Neural progenitor cell (in vitro differentiated cells): ENCODE measurements at regions not wholly inside any gene's neighbourhood (a gene's known extent, or its start where the extent isn't known, plus 50 kb on each side); places are given as distances from the start of the nearest gene placed in this dataset.

Experiments used
- DNase-seq: peaks from one replicate; pipeline ENCODE4 v3.0.0-alpha.2; 2016; ENCODE audit warnings: low spot score
- H2AFZ ChIP-seq: fragments of 200-600 bp; sonication (generic); replicated peaks from 2 replicates; pipeline ENCODE4 v1.6.1; 2016; ENCODE audit warnings: antibody characterized with exemption
- H3F3A ChIP-seq: fragments of 200-600 bp; sonication (generic); 2 replicates; pipeline ENCODE4 v1.6.1; 2016; ENCODE audit warnings: antibody characterized with exemption, low read depth
- H3K27ac ChIP-seq: fragments of 200-600 bp; sonication (generic); 2 replicates; pipeline ENCODE4 v1.5.1; 2016; ENCODE audit warnings: mild to moderate bottlenecking
- H3K27me3 ChIP-seq: fragments of 200-600 bp; sonication (generic); 2 replicates; pipeline ENCODE4 v1.6.1; 2016; ENCODE audit warnings: mild to moderate bottlenecking, moderate library complexity
- H3K36me3 ChIP-seq: fragments of 200-600 bp; sonication (generic); 2 replicates; pipeline ENCODE4 v1.5.1; 2016
- H3K4me1 ChIP-seq: fragments of 200-600 bp; sonication (generic); 2 replicates; pipeline ENCODE4 v1.6.1; 2016; ENCODE audit warnings: mixed run types
- H3K4me2 ChIP-seq: fragments of 200-600 bp; sonication (generic); 2 replicates; pipeline ENCODE4 v1.6.1; 2016
- H3K4me3 ChIP-seq: fragments of 200-600 bp; sonication (generic); 2 replicates; pipeline ENCODE4 v1.5.1; 2016
- H3K79me2 ChIP-seq: fragments of 200-600 bp; sonication (generic); 2 replicates; pipeline ENCODE4 v1.6.1; 2016; ENCODE audit warnings: low read depth
- H3K9ac ChIP-seq: fragments of 200-600 bp; sonication (generic); 2 replicates; pipeline ENCODE4 v1.6.1; 2016
- H3K9me3 ChIP-seq: fragments of 200-600 bp; sonication (generic); 2 replicates; pipeline ENCODE4 v1.5.1; 2016; ENCODE audit warnings: low read depth
- H4K20me1 ChIP-seq: fragments of 200-600 bp; sonication (generic); 2 replicates; pipeline ENCODE4 v1.6.1; 2016; ENCODE audit warnings: low read depth
- H3K27ac Mint-ChIP-seq: 3 replicates; pipeline ENCODE4 v1.8.0; 2021; ENCODE audit warnings: mixed read lengths
- H3K27me3 Mint-ChIP-seq: 2 replicates; pipeline ENCODE4 v1.8.0; 2022; ENCODE audit warnings: low read depth, mild to moderate bottlenecking, inconsistent platforms, moderate library complexity, mixed read lengths; ENCODE audit not compliant: insufficient read depth
- H3K36me3 Mint-ChIP-seq: 3 replicates; pipeline ENCODE4 v1.8.0; 2021; ENCODE audit warnings: mixed read lengths
- H3K4me1 Mint-ChIP-seq: 3 replicates; pipeline ENCODE4 v1.8.0; 2021; ENCODE audit warnings: mixed read lengths
- H3K4me3 Mint-ChIP-seq: 3 replicates; pipeline ENCODE4 v1.8.0; 2021; ENCODE audit warnings: mild to moderate bottlenecking, moderate library complexity, mixed read lengths
- H3K9me3 Mint-ChIP-seq: 3 replicates; pipeline ENCODE4 v1.8.0; 2020; ENCODE audit warnings: mixed read lengths
- EZH2 ChIP-seq: fragments of 200-600 bp; sonication (generic); IDR thresholded peaks from 2 replicates; pipeline ENCODE4 v1.6.1; 2017; ENCODE audit warnings: antibody characterized with exemption, mild to moderate bottlenecking, moderate library complexity
- EZH2phosphoT487 ChIP-seq: fragments of 200-600 bp; sonication (generic); IDR thresholded peaks from 2 replicates; pipeline ENCODE4 v1.6.1; 2017; ENCODE audit warnings: antibody characterized with exemption
- TF ChIP-seq, protein P1 (sequence below): fragments of 200-600 bp; sonication (generic); IDR thresholded peaks from 2 replicates; pipeline ENCODE4 v1.5.1; 2017; ENCODE audit warnings: antibody characterized with exemption, mild to moderate bottlenecking

DNA sequence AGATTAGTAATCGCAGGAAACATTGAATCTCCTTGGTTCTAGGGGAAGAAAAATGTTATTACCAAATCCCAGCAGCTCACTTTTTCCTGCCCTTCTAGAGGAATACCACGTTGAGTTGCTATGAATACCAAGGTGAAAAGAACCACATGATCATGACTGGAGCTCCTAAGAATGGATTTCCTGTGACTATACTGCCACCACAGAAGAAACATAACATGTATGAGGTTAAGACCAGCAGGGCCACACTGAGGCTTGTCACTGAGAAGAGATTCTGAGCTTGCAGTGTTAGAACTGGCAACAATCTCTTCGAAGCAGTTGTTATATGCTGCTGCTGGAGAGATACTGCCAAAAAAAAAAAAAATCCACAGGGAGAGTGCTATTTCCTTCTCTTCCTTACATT lies 1235.3 kb downstream of the FSTL5 start:
- H3K27ac ChIP-seq, result no peak overlapping the region
- no peaks in the 10 kb centered on the region for H3F3A ChIP-seq
- no peaks in the 10 kb centered on the region for H3K4me1 Mint-ChIP-seq
- no peak overlapping the region for H3K4me3 Mint-ChIP-seq
- no peak overlapping the region for H3K9ac ChIP-seq
- TF ChIP-seq, protein P1, sequence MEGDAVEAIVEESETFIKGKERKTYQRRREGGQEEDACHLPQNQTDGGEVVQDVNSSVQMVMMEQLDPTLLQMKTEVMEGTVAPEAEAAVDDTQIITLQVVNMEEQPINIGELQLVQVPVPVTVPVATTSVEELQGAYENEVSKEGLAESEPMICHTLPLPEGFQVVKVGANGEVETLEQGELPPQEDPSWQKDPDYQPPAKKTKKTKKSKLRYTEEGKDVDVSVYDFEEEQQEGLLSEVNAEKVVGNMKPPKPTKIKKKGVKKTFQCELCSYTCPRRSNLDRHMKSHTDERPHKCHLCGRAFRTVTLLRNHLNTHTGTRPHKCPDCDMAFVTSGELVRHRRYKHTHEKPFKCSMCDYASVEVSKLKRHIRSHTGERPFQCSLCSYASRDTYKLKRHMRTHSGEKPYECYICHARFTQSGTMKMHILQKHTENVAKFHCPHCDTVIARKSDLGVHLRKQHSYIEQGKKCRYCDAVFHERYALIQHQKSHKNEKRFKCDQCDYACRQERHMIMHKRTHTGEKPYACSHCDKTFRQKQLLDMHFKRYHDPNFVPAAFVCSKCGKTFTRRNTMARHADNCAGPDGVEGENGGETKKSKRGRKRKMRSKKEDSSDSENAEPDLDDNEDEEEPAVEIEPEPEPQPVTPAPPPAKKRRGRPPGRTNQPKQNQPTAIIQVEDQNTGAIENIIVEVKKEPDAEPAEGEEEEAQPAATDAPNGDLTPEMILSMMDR, result no peak
- TF ChIP-seq EZH2 (no peak), EZH2phosphoT487 (no peak)
- H3K9me3 ChIP-seq, result no peaks in the 10 kb centered on the region
- DNase-seq, result no peak
- no peaks in the 10 kb centered on the region for H3K27me3 ChIP-seq
- no peak overlapping the region for H2AFZ ChIP-seq
- no peaks in the 10 kb centered on the region for H3K27me3 Mint-ChIP-seq
- H3K79me2 ChIP-seq, result no peaks in the 10 kb centered on the region
- H3K4me2 ChIP-seq, result no peak overlapping the region
- H3K36me3 ChIP-seq, result no peaks in the 10 kb centered on the region
- no peak overlapping the region for H3K27ac Mint-ChIP-seq
- no peaks in the 10 kb centered on the region for H3K36me3 Mint-ChIP-seq
- H3K4me1 ChIP-seq, result no peaks in the 10 kb centered on the region
- H3K4me3 ChIP-seq, result no peak overlapping the region
- no peaks in the 10 kb centered on the region for H4K20me1 ChIP-seq
- no peaks in the 10 kb centered on the region for H3K9me3 Mint-ChIP-seq

DNA sequence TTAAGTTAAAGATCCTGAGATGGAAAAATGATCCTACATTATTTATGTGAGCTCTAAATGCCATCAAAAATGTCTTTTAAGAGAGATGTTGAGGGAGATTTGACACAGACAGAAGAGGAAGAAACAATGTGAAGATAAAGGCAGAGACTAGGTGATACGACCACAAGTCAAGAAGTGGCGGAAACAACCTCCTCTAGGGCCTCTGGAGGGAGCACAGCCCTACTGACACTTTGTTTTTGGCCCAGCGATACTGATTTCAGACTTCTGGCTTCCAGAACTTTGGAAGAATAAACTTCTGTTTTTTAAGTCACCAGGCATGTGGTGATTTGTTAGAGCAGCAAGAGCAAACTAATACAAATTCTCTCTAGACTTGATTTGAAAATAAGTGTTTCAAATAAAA lies 1216.1 kb downstream of the FSTL5 start:
- H3K27ac Mint-ChIP-seq, result no peak overlapping the region
- no peaks in the 10 kb centered on the region for H3K36me3 ChIP-seq
- H3K4me1 Mint-ChIP-seq, result no peaks in the 10 kb centered on the region
- H3K27ac ChIP-seq, result no peak overlapping the region
- H3K27me3 ChIP-seq, result no peaks in the 10 kb centered on the region
- no peaks in the 10 kb centered on the region for H4K20me1 ChIP-seq
- DNase-seq, result peak; percentile 6
- no peaks in the 10 kb centered on the region for H3K9me3 ChIP-seq
- H3K36me3 Mint-ChIP-seq, result no peaks in the 10 kb centered on the region
- no peak overlapping the region for H3K4me3 ChIP-seq
- H3F3A ChIP-seq, result no peaks in the 10 kb centered on the region
- peak overlapping the region; percentile 76 for H2AFZ ChIP-seq
- no peaks in the 10 kb centered on the region for H3K27me3 Mint-ChIP-seq
- no peak overlapping the region for H3K4me2 ChIP-seq
- no peak overlapping the region for H3K9ac ChIP-seq
- H3K9me3 Mint-ChIP-seq, result no peaks in the 10 kb centered on the region
- no peaks in the 10 kb centered on the region for H3K79me2 ChIP-seq
- no peak for TF ChIP-seq EZH2
- TF ChIP-seq EZH2phosphoT487, result no peak
- TF ChIP-seq, protein P1, result no peak
- no peak overlapping the region for H3K4me3 Mint-ChIP-seq
- no peaks in the 10 kb centered on the region for H3K4me1 ChIP-seq

DNA sequence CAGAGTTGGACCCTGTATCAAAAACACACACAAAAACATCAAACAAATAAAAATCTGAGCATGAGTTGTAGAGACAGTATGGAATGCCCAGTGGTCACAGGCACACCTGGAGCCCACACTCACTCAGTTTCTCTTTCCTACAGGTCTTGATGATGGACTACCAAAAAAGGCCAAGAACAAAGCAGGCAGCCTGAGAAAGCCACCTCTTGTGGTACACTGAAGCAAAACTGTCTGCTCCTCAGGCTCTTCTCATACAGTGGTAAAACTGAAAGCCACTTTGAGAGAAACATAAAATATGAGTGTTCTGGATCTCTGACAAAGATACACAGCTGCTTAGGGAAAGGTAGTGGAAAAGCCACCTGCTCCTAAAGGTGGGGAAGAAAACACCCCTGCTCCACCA lies 1206.9 kb downstream of the FSTL5 start:
- no peaks in the 10 kb centered on the region for H3K27me3 Mint-ChIP-seq
- DNase-seq, result no peak

More for the DNA sequence above, 1206.9 kb downstream of the FSTL5 start:
- Mint-ChIP-seq H3K4me3 (no peak overlapping the region), H3K9me3 (no peaks in the 10 kb centered on the region), H3K27ac (no peak overlapping the region), H3K4me1 (no peaks in the 10 kb centered on the region), H3K36me3 (no peaks in the 10 kb centered on the region)
- Histone ChIP-seq H3K4me3 (no peak overlapping the region), H3K9ac (no peak overlapping the region), H2AFZ (no peak overlapping the region), H3K9me3 (no peaks in the 10 kb centered on the region), H3F3A (no peaks in the 10 kb centered on the region), H3K36me3 (no peaks in the 10 kb centered on the region), H3K4me2 (no peak overlapping the region), H3K79me2 (no peaks in the 10 kb centered on the region), H4K20me1 (no peaks in the 10 kb centered on the region), H3K27ac (no peak overlapping the region), H3K27me3 (no peaks in the 10 kb centered on the region), H3K4me1 (no peaks in the 10 kb centered on the region)
- TF ChIP-seq EZH2, result no peak
- TF ChIP-seq, protein P1, result no peak
- TF ChIP-seq EZH2phosphoT487, result no peak
